ENCODE measurements at regions not wholly inside any gene's neighbourhood (a gene's known extent, or its start where the extent isn't known, plus 50 kb on each side); places are given as distances from the start of the nearest gene placed in this dataset.

GRCh38 chr3:127113571-127113891, 79.4 kb upstream of the PRR23E start:
- no peaks in the 10 kb centered on the region for H3K9me3 ChIP-seq (ENCODE audit: control insufficient read depth, insufficient read depth, low read depth, low read length)
- no peak overlapping the region for H3K4me3 ChIP-seq (replicated peaks in 1 of 4; ENCODE audit: control extremely low read depth in 1 of 4, insufficient read depth in 1 of 4, low read depth in 3 of 4, low read length in 4 of 4)

GRCh38 chr3:127114337-127115070, 78.4 kb upstream of the PRR23E start:
- no peak for DNase-seq (ENCODE audit: low read depth in 2 of 2)
- TF ChIP-seq CTCF (conservative IDR thresholded peaks at IDR 0.05 in 1 of 2, IDR thresholded peaks at IDR 0.05 in 1 of 2; ENCODE audit: low read depth in 1 of 2, low read length in 2 of 2) (no peak), EZH2 (IDR thresholded peaks at IDR 0.05; ENCODE audit: low read length, missing control alignments) (no peak)

More at GRCh38 chr3:127113571-127113891, 79.4 kb upstream of the PRR23E start:
- no peak overlapping the region for H3K9ac ChIP-seq (ENCODE audit: insufficient read depth, low read length)
- no peak overlapping the region for H3K4me2 ChIP-seq (ENCODE audit: extremely low read depth, insufficient read depth, low read length)
- no peak for DNase-seq (ENCODE audit: low read depth in 2 of 2)
- H2AFZ ChIP-seq (ENCODE audit: low read length), result no peak overlapping the region
- H3K4me1 ChIP-seq (ENCODE audit: control insufficient read depth, extremely low read depth, insufficient read depth, low read length), result no peaks in the 10 kb centered on the region
- no peaks in the 10 kb centered on the region for H3K27me3 ChIP-seq (ENCODE audit: control insufficient read depth, insufficient read depth, low read length)
- no peaks in the 10 kb centered on the region for H3K36me3 ChIP-seq (ENCODE audit: control insufficient read depth, insufficient read depth, low read length)
- no peak overlapping the region for H3K27ac ChIP-seq (ENCODE audit: insufficient read depth, low read length)
- TF ChIP-seq CTCF (conservative IDR thresholded peaks at IDR 0.05 in 1 of 2, IDR thresholded peaks at IDR 0.05 in 1 of 2; ENCODE audit: low read depth in 1 of 2, low read length in 2 of 2) (no peak), EZH2 (IDR thresholded peaks at IDR 0.05; ENCODE audit: low read length, missing control alignments) (no peak)
- H3K79me2 ChIP-seq (ENCODE audit: control insufficient read depth, insufficient read depth, low read length), result no peaks in the 10 kb centered on the region
- no peaks in the 10 kb centered on the region for H4K20me1 ChIP-seq (ENCODE audit: control insufficient read depth, extremely low read depth, insufficient read depth, low read length)

GRCh38 chr3:127115691-127116351, 77.1 kb upstream of the PRR23E start:
- Histone ChIP-seq H4K20me1 (ENCODE audit: control insufficient read depth, extremely low read depth, insufficient read depth, low read length) (no peaks in the 10 kb centered on the region), H2AFZ (ENCODE audit: low read length) (no peak overlapping the region), H3K4me3 (replicated peaks in 1 of 4; ENCODE audit: control extremely low read depth in 1 of 4, insufficient read depth in 1 of 4, low read depth in 3 of 4, low read length in 4 of 4) (no peak overlapping the region)

More at GRCh38 chr3:127114337-127115070, 78.4 kb upstream of the PRR23E start:
- Histone ChIP-seq H3K4me2 (ENCODE audit: extremely low read depth, insufficient read depth, low read length) (no peak overlapping the region), H3K9me3 (ENCODE audit: control insufficient read depth, insufficient read depth, low read depth, low read length) (no peaks in the 10 kb centered on the region), H3K79me2 (ENCODE audit: control insufficient read depth, insufficient read depth, low read length) (no peaks in the 10 kb centered on the region), H3K9ac (ENCODE audit: insufficient read depth, low read length) (no peak overlapping the region), H3K36me3 (ENCODE audit: control insufficient read depth, insufficient read depth, low read length) (no peaks in the 10 kb centered on the region), H3K4me3 (replicated peaks in 1 of 4; ENCODE audit: control extremely low read depth in 1 of 4, insufficient read depth in 1 of 4, low read depth in 3 of 4, low read length in 4 of 4) (no peak overlapping the region), H4K20me1 (ENCODE audit: control insufficient read depth, extremely low read depth, insufficient read depth, low read length) (no peaks in the 10 kb centered on the region), H3K27ac (ENCODE audit: insufficient read depth, low read length) (no peak overlapping the region), H2AFZ (ENCODE audit: low read length) (no peak overlapping the region), H3K4me1 (ENCODE audit: control insufficient read depth, extremely low read depth, insufficient read depth, low read length) (no peaks in the 10 kb centered on the region), H3K27me3 (ENCODE audit: control insufficient read depth, insufficient read depth, low read length) (no peaks in the 10 kb centered on the region)

More at GRCh38 chr3:127115691-127116351, 77.1 kb upstream of the PRR23E start:
- Histone ChIP-seq H3K27ac (ENCODE audit: insufficient read depth, low read length) (no peak overlapping the region), H3K27me3 (ENCODE audit: control insufficient read depth, insufficient read depth, low read length) (no peaks in the 10 kb centered on the region), H3K79me2 (ENCODE audit: control insufficient read depth, insufficient read depth, low read length) (no peaks in the 10 kb centered on the region), H3K4me2 (ENCODE audit: extremely low read depth, insufficient read depth, low read length) (no peak overlapping the region), H3K9me3 (ENCODE audit: control insufficient read depth, insufficient read depth, low read depth, low read length) (no peaks in the 10 kb centered on the region), H3K9ac (ENCODE audit: insufficient read depth, low read length) (no peak overlapping the region), H3K4me1 (ENCODE audit: control insufficient read depth, extremely low read depth, insufficient read depth, low read length) (no peaks in the 10 kb centered on the region), H3K36me3 (ENCODE audit: control insufficient read depth, insufficient read depth, low read length) (no peaks in the 10 kb centered on the region)
- TF ChIP-seq CTCF (conservative IDR thresholded peaks at IDR 0.05 in 1 of 2, IDR thresholded peaks at IDR 0.05 in 1 of 2; ENCODE audit: low read depth in 1 of 2, low read length in 2 of 2) (no peak), EZH2 (IDR thresholded peaks at IDR 0.05; ENCODE audit: low read length, missing control alignments) (no peak)
- DNase-seq (ENCODE audit: low read depth in 2 of 2), result no peak

Data from fibroblast of lung (primary cell).